Pons (tissue), 1 donor: ENCODE measurements at regions not wholly inside any gene's neighbourhood (a gene's known extent, or its start where the extent isn't known, plus 50 kb on each side); places are given as distances from the start of the nearest gene placed in this dataset.
"Not testable (repeated sequence)": the region's sequence is repeated elsewhere in the genome, so short reads cannot be mapped to it uniquely, and the experiment has no call there.

Experiments
- DNase-seq: peaks from one replicate; pipeline ENCODE4 v3.0.0-alpha.2; 2016; ENCODE audit warnings: low spot score

- DNase-seq = no peak
These were observed 108.7 kb downstream of the ERMARD start for GRCh38 chr6:169859978-169860703.

- DNase-seq = no peak
These were observed 108.1 kb downstream of the ERMARD start for GRCh38 chr6:169859401-169859977.

- no peak for DNase-seq
These were observed 107.5 kb downstream of the ERMARD start for GRCh38 chr6:169858935-169859351.

- DNase-seq = no peak
These were observed 107.0 kb downstream of the ERMARD start for GRCh38 chr6:169858293-169858934.

GRCh38 chr6:169857343-169858292 lies 106.2 kb downstream of the ERMARD start:
- DNase-seq = no peak

- not testable (repeated sequence) for DNase-seq
These were observed 105.3 kb downstream of the ERMARD start for GRCh38 chr6:169856442-169857342.

GRCh38 chr6:169854813-169855212 lies 103.4 kb downstream of the ERMARD start:
- DNase-seq = no peak

GRCh38 chr6:169854083-169854725 lies 102.8 kb downstream of the ERMARD start:
- DNase-seq = no peak

GRCh38 chr6:169853196-169854082 lies 102.0 kb downstream of the ERMARD start:
- no peak for DNase-seq

- no peak for DNase-seq
These were observed 101.2 kb downstream of the ERMARD start for GRCh38 chr6:169852504-169853195.

GRCh38 chr6:169851641-169852503 lies 100.5 kb downstream of the ERMARD start:
- DNase-seq = no peak

GRCh38 chr6:169850746-169851145 lies 99.3 kb downstream of the ERMARD start:
- DNase-seq = no peak

GRCh38 chr6:169850154-169850553 lies 98.7 kb downstream of the ERMARD start:
- no peak for DNase-seq

GRCh38 chr6:169849396-169849795 lies 98.0 kb downstream of the ERMARD start:
- DNase-seq = no peak

- DNase-seq = no peak
These were observed 97.5 kb downstream of the ERMARD start for GRCh38 chr6:169848946-169849345.

- no peak for DNase-seq
These were observed 96.5 kb downstream of the ERMARD start for GRCh38 chr6:169847901-169848311.

- DNase-seq = no peak
These were observed 95.8 kb downstream of the ERMARD start for GRCh38 chr6:169847141-169847674.
